GM19351 (cell line): ENCODE measurements at regions not wholly inside any gene's neighbourhood (a gene's known extent, or its start where the extent isn't known, plus 50 kb on each side); places are given as distances from the start of the nearest gene placed in this dataset.

Source experiments
- ATAC-seq: cut with Tn5 transposase; IDR thresholded peaks from one replicate; pipeline ENCODE4 v1.9.1; 2021; ENCODE audit warnings: mild to moderate bottlenecking, moderate library complexity; ENCODE audit not compliant: unreplicated experiment

DNA sequence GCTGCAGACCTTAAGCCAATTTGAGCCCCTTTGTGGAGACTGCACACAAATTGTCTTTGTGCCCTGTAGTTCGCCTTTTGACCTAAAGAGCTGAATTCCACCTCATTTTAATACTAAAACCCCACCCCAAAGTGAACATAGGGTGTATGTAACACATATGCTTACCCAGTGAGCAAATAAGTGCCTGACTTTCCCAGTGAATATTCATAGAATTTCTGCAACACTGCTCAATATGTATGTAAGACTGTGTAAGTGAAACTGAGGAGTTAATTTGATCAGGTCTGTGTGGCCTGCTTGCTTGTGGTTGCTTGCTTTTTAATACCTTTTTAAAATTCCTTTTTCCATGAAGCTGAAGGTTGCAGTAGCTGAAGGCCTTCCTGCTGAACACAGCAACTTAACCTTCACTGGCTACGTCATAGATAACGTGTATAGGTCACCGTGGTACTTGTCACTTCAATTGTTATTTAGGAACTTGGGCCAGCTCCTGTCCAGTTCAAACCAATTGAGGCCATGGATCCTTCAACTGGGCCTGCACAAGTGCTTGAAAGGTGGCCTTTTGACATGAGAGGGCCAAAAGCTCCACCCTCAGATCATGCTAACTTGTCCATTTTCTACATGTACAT is 131.7 kb upstream of the BTBD3 start:
- ATAC-seq, result no peak

DNA sequence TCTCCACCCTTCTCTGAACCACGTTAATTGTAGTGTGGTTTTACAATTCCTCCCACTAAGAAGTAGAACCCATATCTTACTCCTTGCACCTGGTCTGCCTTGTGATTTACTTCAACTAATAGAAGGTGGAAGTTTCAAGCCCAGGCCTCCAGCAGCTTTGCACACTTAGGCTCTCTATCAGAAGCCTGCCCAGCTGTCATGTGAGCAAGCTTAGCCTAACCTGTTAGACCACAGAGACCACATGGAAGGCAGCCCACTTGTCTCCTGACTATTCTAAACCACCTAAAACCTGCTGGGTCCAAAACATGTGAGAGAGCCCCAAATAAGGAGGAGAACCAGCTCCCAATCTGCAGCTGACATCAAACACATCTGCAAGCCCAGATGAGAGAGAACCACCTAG is 127.6 kb upstream of the BTBD3 start:
- no peak for ATAC-seq

DNA sequence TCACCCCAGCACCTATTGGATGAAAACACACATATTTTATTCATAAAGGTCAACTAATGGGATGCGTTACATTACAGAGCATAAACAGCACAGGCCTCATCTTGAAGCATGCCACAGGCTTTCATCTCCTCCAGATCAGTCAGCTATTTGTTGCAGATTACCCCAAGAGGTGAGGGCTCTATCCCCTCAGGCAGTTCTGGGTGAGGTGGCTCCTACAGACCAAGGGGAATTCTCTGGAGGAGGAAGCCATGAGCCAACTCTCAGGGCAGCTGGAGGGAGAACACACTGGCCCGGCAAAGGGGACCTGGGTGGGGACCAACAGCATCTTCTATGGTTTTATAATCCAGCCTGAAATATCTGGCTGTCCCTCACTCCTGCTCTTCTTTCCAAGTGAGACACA is 126.4 kb upstream of the BTBD3 start:
- ATAC-seq, result no peak

DNA sequence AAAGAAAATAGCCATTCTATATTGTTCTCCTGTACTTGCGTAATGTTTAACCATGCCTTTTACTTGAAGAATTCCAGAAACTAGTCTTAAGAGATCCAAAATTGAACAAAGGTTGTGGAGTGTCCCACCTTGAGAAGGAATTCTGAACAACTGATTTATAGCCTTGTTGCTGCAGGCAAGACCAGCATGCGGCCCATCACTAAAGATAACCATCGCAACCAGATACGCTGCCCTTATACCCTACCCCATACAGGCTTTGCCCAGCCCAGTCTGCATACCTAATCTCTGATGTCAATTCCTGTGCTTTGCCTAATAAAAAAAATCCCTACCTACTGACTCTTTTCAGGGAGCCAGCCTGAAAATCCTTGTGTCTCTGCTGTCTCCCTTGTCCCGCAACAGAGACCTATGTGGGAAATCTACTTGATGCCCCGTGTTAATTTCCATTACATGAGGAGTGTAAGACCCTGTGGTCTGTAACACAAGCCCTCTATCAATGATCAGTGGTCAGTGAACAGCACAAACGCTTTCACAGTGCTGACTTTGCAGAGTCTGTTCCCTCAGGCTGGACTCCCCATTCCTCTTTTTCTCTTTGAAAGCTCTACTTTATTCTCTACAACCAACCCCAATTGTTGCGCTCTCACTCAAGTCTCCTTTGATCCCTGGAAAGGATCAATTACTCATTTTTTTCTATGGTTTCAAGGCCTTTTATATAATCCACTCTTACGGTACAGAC is 125.7 kb upstream of the BTBD3 start:
- no peak for ATAC-seq

DNA sequence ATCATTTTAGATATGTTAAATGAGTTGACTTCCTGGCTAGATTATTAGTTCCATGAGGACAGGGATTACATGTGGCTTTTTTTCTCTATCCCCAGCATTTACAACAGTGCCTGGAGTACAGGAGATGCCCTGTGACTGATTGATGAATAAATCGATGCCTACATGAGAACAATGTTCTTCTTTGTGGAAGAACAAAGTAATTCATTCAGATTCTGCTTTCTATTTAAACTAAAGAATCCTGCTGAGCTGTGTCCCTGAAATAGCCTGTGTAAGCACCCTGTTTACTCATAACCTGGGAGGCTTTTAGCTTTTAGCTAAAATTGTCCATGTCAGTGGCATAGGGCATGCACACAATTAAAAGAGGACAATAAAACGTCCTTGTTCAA is 125.1 kb upstream of the BTBD3 start:
- ATAC-seq, result no peak

DNA sequence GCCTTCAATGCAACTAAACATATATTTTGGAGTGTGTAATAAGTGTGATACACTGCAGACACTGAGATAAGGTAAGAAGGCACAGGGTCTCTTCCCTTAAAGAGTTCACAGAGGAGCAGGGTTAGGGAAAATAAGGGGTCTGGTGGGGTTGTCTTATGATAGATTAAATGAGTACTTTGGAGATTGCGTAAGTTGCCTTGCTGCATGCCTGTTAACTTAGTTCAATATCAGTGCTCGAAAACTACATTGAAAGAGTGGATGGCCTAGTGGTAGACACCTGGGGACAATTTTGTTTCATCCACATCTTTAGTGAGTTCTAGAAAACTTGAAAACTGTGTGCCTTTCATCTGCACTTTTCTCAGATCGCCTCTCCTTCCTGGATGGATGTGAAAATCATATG is 123.2 kb upstream of the BTBD3 start:
- no peak for ATAC-seq

DNA sequence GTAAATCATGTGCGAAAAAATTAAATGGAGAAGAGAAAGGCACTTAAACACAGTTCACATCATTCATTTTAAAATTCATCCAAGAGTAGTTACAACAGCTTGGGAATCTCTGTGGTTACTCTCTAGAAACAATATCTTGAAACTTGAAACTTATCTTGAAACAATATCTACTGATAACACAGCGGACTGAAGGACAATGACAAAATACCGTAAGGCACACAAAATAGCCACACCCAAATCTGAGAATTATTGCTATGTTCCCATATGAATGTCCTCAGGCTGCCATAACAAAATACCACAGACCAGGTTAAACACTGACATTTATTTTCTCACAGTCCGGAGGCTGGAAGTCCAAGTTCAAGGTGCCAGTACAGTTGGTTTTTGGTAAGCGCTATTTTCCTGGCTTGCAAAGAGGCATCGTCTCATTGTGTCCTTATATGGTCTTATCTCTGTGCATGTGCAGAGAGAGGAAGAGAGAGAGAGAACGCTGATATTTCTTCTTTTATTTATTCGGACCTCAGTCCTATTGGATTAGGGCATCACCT is 122.5 kb upstream of the BTBD3 start:
- no peak for ATAC-seq

DNA sequence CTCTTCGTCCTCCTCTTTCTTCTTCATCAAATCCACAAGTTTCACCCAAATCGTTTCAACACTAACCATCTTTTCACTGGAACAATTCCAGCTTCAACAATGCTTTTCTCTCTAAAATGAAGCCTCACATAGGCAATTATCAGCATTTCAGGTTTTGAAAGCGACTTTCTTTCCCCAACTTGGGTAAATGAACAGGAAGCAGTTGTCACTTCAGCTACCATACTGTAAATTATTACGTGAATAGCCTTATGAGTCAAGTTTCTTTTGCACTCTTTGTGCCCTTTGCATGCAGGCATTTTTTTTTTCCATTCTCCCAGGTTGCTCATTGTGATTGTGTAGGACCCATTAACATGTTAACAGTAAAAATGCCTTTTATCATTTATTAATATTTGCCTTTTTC is 121.7 kb upstream of the BTBD3 start:
- no peak for ATAC-seq

DNA sequence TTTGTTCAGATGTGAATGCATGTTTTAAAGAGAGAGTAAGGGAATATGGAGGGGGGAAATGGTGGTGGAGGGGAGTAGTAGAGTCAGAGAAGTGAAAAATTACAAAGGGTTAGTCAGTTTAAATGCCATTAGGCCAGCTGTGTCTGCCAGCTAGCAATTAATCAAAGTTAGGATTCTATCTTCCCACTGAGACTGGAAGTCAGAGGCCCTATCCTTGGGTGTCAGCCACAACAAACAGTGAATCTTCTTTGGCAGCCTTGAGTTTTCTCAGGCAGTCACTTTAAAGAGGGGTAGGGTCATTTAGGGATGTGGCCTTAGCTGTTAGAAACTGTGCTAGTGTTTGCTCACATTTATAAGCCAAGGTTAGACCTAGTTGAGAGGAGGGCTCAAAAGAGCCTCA is 120.5 kb upstream of the BTBD3 start:
- no peak for ATAC-seq

DNA sequence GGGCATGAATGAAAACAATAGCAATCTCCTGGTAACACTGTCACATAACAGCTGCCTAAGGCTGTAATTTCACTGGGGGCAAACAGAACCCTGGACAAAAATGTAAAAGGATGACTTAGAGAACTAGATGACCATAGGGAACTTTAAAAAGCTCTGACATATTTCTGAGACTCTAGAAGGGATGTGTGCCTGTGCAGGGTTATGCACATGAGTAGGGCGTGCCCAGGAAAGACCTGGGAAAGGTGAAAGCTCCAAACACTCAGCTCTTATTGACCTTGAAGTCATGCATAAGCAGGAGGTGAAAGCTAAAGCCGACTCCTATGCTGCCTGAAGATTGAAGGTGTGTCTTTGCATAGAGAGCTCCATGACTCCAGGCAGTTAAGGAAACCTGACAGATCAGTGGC is 118.4 kb upstream of the BTBD3 start:
- ATAC-seq, result no peak

DNA sequence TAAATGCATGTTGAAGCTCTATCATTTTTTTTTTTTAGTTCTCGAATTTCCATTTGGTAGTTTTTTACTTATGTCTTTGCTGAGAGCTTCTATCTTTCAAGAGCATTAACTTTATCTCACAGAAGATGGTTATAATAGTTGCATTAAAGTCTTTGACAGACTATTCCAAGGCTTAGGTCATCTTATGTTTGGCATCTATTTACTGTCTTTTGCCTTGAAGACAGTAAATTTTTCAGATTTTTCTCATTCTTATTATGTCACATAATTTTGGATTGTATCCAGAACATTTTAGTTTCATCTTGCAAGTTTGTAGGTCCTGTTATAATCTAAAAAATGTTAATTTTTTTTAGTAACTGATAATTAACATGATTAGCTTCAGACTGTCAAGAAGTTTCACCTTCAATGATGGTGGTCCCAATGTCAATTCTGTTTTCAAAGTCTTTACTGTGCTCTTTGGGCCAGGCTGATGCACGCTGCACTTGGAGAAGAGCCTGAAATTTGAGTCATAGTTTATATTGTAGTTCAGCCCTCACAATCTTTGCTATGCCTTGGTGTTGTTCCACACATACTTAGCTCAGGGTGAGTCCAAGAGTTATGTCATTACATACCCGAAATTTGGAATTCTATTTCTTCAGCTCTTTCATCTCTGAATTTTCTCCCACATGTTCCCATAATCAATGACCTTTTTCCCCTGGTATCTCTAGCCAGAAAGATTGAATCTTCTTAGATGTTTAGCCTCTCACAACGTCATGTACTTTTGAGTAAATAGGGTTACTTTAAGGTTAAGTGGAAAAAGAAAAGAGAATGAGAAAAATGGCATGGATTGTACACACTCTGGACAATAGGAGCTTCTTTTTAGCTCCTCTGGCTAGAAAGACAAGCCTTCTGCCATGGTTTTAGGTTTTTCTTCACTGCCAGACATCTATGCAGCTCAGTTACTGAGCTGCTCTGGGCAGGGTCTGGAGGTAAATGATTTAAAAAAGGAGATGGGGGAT is 110.3 kb upstream of the BTBD3 start:
- ATAC-seq, result no peak

DNA sequence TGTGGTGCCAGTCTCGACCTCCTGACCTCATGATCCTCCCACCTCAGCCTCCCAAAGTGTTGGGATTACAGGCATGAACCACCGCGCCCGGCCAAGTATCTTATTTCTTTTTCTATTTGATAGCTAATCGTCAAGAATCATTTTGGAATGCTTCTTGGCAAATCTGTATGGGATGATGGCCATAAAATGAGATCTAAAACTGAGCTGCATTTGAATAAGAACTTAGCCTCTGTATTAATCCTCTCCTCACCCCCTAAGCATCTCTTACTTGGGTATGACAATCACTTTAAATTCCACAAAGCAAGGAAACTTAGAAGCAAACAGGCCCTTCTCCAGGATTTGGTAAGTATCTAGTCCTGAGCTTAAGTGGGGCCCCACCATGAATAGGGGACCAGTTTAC is 108.9 kb upstream of the BTBD3 start:
- no peak for ATAC-seq

DNA sequence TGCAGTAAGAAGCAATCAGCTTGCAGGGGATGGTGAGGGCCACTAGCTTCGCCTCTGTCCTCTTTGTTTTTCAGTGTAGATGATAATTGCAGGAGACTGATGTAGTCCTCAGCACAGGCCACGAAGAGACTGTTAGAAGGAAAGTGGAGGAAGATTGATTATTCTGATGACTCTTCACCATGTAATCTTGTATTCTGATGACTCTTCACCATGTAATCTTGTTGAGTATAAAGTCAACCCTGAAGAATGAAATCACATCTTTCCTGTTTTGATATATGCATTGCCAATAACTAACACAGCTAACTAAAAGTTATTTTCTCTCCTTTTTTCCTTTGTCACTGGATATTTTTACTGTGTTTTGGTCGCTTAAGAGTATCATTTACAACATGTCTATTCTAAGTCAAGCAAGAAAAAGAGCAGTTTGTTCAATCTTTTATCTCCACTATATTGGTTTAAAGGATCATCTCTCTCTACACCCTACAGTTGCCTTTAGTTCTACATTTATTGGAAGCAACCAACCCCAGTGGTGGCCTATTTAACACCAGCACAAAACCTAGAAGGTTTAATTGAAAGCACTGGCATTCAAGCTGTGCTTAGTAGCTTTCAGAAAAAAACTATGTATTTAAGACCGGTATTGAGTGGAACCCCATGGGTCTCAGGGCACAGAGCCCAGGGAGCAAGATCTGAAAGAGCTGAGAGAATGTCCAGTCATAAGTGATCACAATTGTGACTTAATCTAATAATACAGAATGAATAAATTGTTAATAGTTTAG is 107.2 kb upstream of the BTBD3 start:
- no peak for ATAC-seq

DNA sequence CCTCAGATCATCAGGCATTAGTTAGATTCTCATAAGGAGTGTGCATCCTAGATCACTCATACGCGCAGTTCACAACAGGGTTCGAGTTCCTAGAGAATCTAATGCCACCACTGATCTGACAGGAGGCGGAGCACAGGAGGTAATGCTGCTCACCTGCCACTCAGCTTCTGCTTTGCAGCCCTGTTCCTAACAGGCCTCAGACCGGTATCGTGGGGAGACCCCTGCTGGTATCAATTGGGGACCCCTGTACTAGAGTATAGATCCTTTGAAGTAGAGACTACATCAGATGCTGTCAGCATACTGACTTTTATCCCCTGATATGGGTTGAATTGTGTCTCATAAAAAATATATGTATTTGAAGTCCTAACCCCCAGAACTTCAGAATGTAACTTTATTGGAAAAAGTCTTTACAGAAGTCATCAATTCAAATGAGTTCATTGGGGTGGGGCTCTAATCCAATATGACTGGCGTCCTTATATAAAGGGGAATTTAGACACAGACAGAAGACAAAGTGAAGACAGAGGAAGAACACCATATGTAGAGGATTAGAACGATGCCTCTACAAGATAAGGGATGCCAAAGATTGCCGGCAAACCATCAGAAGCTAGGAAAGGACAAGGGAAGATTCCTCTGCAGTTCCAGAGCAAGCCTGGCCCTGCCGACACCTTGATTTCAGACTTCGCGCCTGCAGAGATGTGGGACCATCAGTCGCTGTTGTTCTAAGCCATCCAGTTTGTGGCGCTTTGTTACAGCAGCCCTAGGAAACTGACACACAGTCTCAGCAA is 104.4 kb upstream of the BTBD3 start:
- no peak for ATAC-seq

DNA sequence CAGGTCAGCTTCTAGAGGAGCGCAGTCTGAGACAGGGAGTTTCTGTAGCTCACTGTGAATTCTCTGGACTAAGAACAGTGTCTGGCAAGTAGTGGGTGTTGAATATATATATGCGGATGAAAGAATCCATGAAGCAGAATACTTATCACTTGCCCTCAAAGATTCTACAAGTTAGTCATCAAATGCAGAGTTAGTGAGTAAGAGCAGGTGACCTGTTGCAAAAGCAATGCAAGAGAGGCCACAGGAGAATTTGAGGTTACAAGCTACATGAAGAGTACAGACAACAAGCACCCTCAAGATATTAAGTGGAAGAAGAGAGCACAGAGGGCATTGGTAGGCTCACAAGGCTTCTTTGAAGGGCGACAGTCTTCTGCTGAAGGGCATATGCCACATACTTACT is 103.4 kb upstream of the BTBD3 start:
- ATAC-seq, result no peak

DNA sequence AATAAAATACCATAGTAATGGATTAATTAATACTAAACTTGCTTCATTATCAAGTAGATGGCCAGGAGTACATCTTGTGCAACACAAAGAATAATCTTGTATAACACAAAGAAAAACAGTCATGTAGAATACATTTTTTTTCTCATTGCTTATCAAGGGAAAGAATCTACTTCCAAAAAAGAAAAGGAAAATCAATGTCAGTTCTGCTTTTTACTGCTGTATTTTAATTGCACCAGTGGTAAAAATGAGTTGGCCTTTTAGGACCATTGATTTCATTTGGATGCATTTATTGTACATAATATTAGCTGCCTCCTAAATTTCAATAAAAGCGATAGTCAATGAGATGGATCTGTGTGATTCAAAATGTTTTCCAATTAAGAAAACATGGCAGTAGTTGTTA is 96.9 kb upstream of the BTBD3 start:
- ATAC-seq, result no peak

DNA sequence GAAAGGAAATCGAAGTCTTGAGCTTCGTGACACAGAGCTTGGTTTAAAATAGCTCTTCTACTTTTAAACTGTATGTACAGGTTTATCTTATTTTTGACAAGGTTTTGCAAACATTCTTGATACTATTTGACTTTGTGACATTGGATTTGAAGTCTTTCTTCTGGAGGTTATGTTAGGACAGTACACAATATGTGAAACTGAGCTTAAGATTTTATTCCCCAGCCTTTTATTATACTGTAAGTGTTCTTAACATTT is 95.2 kb upstream of the BTBD3 start:
- no peak for ATAC-seq

DNA sequence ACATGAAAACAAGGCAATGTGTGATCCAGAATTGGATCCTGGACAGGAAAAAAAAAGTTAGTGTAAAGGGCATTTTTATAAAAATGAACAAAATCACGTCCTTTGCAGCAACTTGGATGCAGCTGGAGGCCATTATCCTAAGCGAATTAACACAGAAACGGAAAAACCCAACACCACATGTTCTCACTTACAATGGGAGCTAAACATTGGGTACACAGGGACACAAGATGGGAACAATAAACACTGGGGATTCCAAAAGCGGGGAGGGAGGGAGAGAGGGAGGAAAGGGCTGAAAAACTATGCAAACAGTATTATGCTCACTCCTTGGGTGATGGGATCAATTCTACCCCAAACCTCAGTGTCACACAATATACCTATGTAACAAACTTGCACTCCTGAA is 91.4 kb upstream of the BTBD3 start:
- ATAC-seq, result no peak

DNA sequence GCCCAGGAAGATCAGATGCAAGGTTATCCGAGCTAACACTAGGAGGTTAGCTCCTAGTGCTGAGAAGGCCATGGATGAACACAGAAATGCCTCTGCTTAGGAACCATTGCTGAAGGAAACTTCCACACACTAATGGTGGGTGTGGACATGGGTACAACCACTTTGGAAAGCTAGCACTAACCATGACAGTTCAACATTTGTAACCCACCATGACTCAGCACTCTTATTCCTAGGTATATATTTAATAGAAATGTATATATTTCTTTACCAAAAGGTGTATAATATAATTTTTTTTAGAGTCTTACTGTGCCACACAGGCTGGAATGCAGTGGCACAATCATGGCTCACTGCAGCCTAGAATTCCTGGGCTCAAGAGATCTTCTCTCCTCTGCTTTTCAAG is 85.3 kb upstream of the BTBD3 start:
- no peak for ATAC-seq

DNA sequence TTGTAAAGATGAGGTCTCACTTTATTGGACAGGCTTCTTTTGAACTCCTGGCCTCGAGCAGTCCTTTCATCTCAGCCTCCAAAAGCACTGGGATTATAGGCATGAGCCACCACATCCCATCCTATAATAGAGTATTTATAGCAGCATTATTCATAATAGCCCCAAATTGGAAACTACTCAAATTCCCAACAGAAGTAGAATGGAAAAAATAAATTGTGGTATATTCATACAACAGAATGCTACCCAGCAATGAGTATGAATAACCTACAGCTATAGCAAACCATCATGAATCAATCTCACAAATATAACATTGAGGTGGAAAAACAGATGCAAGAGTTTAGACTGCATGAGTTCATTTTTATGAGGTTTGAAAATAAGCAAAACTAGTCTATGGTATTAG is 84.8 kb upstream of the BTBD3 start:
- ATAC-seq, result no peak
